Hepatic stellate cell (primary cell): ENCODE measurements at regions not wholly inside any gene's neighbourhood (a gene's known extent, or its start where the extent isn't known, plus 50 kb on each side); places are given as distances from the start of the nearest gene placed in this dataset.
"Not testable (repeated sequence)": the region's sequence is repeated elsewhere in the genome, so short reads cannot be mapped to it uniquely, and the experiment has no call there.

Experiments used
- DNase-seq: peaks from one replicate; pipeline ENCODE4 v3.0.0; 2011; ENCODE audit warnings: low spot score

DNA sequence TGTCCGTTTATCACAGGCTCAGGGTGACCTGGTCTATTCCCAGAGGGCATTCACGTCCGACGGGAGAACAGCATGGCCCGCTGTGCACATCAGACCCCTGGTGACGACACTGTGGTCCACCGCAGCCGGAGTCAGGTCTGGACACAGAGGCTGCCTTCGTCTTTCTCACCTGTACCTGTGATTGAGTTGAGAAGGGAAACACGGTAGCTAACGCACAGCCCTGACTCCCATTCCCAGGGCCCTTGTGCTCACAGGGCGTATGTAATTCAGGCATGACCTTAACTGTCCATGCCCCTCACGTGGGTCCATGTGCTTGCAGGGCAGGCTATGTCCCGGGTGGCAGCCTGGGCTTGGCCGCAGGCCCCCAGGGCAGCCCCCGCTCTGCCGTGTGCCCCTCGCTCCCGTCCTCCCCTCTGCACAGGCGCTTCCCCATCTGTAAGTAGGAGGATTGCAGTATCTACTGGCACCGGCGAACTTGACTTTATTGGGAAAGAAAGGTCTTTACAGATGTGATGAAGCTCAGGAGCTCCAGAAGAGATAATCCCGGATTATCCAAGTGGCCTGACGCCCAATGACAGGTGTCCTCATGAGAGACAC, 221.3 kb upstream of the TCERG1L start:
- no peak for DNase-seq

DNA sequence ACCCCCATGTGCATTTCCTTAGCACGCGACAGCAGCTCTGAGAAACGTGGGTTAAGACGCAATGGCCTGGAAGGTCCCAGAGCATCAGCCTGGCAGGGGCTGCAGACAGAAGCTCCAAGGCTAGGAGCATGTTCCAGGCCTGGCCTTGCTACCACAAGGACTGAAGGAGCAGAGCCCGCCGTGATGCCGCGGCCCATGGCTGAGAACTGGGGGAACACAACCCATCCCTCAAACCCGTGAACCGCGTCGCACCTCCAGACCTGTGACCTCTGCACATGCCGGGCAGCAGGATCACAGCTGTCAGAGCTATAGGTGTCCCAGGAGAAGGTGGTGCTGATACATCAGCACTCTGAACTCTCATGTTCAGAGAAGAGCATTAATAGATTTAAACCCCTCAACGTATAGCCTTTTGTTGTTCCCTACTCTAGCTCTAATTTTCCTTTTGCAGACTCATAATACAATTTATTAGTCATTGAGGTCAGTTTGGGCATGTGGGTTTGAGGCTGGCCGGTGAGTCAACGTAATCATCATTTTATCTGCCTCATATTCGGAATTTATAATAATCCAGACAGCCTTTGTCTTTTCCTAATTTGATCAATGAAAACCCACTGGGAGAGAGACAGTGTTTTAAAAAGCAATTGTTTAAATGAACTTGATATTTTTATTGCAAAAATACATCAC, 222.5 kb upstream of the TCERG1L start:
- DNase-seq = no peak

DNA sequence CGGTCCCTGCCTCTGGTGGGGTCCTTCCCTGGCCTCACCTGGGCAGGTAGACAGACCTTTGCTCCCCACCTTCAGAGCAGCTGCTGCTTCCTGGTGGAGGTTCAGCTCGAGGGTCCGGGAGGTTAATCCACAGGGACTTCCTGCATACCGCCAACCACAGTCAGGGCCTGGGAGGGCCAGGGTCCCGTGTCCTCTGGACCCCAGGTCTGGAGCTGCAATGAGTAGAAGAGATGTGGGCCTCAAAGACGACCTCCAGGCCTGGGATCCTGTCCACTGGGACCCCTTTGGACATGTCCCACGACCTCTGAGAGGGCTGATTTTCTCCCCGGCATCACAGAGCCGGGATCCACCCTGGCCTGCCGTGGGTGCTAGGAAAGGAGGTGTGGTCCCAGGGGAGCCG, 223.3 kb upstream of the TCERG1L start:
- DNase-seq = no peak

DNA sequence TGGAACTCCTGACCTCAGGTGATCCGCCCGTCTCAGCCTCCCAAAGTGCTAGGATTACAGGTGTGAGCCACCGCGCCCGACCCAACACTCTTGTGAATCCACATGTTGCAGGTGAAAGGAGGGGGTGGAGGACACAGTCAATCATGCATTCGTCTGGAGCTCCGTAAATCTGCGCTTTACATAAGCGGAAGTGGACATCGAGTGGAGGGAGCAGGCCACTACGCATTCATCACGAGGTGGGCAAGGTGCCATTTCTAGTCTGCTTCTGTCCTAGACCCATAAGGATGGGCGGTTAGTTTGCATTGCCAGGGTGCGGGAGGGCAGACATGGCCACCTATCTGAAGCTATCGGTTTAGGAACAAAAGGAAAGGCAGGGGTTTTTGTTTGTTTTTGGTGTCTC, 225.2 kb upstream of the TCERG1L start:
- DNase-seq = no peak

DNA sequence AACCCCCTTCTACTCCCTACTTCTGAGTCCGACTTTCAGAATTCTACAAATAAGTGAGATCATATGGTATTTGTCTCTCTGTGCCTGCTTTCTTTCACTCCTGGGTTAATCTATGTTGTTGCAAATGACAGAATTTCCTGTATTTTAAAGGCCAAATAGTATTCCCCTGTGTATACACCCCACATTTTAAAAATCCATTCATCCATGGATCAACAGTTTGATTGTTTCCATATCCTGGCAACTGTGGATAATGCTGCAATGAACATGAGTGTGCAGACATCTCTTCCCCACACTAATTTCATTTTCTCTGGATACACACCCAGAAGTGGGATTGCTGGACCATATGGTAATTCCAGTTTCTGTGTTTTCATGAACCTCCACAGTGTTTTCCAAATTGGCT, 225.8 kb upstream of the TCERG1L start:
- DNase-seq = no peak

DNA sequence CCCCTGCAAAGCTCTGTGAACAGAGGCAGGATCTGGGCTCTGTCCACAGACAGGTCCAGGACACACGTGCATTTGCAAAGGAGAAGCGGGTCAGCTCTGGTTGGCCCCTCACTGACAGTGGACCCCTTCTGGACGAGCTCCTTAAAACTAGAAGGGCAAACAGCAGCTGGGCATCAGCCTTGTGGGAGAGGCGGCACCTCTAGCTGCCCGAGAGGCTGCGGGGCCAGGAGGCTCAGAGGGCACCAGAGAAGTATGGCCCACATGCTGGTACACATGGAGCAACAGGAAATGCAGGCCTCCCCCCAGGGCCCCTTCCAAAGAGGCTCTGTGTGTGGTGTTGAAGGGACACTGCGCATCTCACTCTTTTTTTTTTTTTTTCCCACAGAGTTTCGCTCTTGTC, 233.0 kb upstream of the TCERG1L start:
- no peak for DNase-seq

DNA sequence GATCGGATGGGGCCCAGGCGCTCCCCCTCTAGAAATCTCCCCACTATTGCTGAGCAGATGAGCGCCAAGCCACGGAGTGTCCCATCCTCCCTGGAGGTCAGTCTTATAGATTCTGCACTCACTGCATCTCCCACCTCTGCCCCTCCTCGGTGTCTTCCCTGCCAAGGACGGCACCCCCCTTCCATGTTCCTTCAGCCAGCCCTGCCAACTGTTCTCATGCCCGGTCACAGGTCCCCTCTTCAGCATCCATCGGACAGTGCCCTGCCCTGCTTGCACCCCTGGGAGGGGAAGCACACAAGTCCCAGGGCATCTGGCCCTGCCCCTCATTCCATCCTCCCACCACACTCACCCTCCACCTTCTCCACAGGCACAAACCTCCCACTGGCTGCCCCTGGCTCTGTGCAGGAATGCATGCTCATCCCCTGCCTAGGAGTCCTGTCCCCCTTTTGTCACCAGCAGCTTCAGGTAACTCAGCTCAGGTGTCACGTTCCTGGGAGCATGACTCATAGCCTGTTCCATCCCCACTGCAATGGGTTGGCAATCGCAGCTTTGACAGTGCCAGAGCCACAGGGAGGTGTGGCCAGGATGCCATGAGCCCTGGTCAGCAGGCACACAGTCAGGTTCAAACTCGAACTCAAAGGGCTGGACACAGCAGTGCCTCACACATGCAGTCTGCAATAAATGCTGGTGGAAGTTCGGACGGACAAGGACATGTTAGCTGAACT, 234.7 kb upstream of the TCERG1L start:
- DNase-seq = no peak

DNA sequence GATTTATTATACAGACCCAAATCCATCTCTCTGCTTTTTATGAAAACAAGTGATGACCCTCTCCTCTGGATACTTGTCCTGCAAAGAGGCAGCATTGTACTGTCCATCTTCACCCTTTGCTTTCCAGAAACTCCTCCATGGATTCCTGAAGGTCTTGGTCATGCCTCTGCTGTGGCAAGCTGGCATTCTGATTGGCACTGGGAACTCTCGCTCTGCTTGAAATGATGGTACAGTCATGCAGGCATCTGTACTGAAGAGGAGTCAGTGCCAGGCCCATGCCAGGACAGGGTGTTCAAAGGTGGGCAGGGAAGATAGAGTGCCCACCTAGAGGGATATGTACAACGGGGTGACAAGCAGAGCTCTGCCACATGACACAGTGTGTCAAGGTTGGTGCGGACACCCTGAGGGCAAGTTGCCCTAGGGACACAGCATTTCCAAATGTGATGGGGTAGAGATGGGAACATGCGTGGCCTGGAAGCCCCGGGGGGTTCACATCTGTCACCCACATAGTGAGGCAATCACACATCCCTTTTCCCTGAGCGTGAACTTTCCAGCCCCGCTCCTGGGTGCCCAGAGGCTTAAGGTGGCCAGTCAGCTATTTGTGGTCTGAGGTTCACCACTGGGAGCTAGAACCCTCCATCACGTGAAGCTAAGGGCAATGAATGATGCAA, 235.7 kb upstream of the TCERG1L start:
- no peak for DNase-seq

DNA sequence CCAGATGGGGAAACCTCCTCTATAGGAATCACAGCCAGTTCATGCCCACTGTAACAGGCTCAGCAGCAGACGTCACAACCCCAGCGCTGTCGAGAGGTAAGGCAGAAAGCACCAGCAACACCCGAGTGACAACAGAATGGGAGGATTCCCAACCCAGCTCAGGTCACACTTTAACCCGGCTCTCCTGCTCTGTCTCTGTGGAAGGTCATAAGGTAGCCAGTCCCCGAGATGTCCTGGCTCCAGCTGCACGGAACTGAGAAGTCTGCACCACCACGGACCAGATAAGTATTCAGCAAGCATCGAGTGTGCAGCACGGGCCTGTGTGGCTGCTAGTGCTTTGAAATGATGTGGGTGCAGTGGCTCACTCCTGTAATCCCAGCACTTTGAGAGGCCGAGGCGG, 236.7 kb upstream of the TCERG1L start:
- DNase-seq = no peak

DNA sequence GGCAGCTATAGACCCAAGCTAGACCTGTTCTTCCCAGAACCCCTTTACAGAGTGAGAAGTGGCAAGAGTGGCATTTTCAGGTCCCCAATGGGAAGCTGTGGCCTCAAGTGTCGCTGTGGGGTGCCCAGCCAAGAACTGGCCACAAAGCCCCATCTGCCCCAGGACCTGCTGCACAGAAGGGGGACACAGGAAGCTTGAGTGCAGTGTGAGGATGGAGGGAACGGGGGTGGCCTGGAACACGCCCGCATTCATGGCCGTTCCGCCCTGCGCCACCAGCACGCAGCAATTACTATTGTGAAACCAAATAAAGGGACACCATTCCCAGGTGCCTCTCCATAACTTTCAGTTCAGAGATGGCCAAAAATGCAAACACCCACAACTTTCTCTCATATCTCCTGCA, 237.6 kb upstream of the TCERG1L start:
- DNase-seq = no peak

DNA sequence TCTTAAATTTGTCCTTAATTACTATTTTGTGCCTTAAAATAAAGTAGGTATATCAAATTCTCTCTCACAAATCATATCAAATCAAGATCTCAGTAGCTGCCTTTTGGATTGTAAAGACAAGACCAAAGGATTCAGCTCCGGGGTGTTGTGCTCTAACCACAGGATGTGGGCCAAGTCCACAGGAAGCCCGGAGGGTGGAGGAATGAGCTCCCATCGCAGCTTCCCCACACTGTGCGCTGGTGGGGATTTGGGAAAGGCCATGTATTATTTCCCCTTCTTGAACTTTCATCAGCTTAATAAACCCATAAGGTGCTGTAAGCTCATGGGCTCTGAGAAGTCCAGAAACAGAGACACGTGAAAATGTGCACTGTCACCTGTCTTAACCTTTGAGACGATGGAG, 241.6 kb upstream of the TCERG1L start:
- no peak for DNase-seq

DNA sequence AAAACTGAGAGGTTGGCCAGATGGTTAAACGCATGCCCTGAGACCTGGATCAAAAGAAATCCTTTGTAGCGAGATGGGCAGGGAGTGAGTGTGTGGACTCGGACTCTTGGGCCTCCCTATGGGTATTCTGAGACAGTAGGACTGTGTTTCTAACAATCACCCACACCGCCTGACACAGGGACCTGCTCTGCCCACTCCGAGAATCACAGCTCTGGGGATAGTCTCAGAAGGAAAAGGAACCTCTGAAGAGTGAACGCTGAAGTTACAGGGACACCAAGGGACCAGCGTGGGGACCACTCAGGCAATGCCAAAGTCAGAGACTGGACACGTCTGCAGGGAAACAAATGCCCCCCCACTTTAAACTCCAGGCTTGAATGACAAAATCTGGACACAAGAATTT, 242.1 kb upstream of the TCERG1L start:
- DNase-seq = no peak

DNA sequence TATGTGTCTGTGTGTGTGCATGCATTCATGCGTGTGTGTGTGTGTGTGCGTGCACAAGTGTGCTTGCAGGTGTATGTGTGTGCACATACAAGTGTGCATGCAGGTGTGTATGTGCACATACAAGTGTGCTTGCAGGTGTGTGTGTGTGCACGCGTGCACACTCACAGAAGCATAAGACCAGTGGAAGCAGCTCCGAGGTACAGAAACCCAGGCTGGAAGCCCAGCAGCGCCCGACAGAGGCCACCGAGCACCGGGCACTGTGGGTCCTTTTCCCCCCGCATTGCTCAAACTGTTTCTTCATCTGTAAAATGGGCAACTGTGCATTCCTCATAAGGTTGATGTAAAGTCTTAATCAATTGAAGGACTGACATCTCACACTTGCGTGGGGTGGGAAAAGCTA, 243.3 kb upstream of the TCERG1L start:
- no peak for DNase-seq

DNA sequence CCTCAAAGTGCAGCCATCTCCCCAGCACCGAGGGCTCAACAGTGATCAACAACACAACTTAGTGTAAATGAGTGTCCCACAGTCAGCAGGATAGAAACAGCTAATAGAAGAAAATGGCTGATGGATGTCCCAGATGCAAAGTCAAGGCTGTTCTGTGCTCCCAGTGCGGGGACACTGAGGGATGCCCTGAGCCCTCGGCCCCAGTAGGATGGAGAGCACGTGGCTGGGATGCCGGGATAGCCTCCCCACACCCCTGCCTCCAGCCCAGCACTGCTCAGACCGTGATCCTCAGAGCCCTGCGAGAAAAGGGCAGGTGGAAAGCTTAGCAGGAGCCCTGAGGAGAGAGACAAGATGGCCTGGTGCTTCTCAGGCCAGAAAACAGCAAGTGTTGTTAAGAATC, 243.9 kb upstream of the TCERG1L start:
- DNase-seq = no peak

DNA sequence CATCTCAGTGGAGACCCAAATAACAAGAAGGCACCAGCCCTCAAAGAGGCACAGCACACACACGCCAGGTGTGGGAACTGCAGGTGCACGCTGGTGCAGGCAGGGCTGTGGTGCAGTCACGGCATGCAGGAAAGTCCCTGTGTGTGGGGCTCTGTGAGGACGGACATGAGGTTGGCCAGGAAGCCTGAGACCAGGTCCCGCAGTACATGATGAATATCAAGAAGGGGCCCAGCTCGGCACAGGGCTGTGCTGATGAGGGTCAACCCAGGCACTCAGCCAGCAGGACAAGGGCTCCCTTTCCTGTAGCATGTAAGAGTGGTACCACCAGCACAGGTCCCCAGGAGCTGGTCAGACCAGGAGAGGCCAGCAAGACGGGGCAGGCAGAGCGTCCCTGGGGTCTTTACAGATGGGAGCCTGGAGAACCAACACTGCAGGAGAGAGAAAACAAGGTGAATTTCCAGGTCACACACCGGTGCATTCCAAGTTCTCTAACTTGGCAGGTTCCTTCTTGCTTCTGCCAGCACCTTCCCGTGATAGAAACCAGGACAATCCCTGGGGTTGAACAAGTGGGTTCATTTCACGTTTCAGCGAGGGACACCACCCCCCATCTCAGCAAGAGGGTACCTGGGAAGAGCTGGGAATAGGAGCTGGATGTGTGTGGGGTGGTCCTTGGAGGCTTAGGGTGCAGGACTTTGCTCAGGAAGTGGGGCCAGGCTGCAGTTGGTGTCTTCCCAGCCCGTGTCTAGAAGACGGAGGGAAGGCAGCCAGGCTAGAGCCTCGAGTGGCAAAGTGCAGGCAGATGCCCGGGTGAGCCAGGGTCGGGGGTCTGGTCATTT, 244.8 kb upstream of the TCERG1L start:
- DNase-seq = no peak

DNA sequence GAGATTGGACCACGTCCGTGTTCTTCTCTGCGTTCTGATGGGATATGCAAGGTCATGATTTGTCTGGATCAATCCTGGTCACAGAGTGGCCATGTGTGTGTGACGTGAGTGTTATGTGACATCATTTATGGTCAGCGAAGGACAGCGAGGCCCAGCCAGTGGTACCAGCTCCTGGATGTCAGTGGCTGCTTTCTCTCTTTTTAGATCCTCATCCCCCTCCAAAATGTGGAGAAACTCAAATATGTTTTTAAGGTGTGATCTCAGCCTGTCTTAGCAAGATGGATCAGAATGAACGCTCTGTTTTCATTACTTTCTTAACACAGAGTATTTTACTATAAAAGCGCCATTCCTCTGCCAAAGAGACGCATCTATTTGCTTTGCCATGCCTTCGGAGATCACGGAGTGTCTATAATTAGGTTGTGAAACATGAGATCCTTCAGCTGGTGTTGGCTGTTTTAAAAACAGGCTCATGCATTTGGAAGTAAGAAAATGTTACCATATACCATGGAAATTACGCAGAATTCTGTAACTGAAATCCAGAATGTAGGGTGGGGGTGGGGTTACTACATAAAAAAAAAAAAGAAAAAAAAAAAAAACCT, 245.5 kb upstream of the TCERG1L start:
- no peak for DNase-seq

DNA sequence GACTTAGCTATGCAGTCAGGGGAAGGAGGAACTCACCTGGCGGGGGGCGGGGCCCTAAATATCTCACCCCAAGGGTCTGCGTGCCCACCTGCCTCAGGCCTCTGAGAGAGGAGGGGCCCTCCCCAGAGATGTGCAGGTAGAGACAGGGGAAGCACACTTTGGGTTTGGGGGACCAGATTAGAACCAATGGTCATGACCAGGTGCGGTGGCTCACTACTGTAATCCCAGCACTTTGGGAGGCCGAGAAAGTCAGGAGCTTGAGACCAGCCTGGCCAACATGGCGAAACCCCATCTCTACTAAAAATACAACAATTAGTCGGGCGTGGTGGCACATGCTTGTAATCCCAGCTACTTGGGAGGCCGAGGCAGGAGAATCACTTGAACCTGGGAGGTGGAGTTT, 246.4 kb upstream of the TCERG1L start:
- not testable (repeated sequence) for DNase-seq

DNA sequence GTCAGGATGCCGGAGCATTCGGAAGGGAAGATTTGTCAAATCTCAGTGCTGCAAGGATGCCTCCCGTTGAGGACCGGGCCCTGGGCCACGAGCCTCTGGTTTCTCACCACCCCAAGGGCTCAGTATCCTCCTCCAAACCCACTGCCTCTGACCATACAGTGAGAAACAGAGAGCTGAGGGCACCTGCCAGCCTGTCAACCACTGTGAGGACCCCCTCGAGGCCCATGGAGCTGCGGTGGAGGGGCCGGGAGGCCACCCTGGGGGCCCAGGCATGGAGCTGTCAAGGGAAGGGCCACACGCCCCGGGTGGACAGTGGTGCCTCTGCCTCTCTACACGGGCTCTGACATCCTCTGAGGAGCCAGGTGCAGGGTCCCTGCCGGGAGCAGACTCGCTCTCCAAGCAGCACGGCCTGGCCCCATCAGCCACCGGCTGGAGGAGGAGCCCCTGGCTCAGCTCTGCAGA, 248.0 kb upstream of the TCERG1L start:
- no peak for DNase-seq

DNA sequence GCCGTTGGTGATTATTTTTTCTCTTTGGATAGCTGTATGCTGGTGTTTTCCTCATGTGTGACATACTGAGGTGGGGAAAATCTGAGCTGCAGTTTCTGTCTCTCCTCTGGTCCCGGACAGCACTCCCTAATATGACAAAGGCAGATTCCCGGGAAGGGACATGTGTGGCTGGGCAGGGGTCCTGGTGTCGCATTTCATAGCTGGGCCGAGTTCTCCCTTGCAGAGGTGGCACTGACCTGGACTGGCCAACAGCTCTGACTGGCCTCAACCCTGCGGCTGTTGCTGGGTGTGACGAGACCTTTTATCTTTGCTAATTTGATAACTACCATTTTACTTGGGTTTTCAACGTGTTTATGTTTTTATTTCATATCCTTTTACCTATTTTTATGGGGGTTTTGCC, 248.6 kb upstream of the TCERG1L start:
- no peak for DNase-seq

DNA sequence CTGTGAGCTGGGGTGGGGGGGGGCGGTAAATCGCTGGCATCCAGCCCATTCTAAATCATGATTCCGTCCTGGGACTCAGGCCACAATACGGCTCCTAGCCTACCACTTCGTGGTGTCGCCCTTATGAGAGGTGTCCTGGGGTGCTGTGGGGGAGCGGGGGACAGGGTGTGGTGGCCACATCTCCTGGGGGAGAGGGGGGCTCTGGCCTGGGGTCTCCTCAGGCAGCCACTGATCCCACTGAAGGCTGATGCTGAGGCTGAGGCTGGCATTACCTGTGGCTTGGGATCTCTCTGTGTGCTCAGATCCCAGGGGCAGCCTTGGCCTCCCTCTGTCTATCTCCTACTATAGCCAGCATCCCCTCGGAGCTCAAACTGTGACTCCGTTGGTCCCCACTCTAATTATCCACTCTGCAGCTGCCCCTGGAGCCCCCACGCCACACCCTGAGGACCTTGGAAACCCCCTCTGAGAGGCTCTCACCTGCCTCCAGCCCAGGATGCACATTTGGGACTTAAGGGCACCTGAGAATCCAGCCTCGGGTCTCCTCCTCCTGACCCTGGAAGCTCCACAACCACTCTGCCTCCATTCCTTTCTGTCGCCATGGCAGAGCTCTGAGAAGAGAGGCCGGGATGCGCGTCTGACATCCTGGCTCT, 249.3 kb upstream of the TCERG1L start:
- no peak for DNase-seq

DNA sequence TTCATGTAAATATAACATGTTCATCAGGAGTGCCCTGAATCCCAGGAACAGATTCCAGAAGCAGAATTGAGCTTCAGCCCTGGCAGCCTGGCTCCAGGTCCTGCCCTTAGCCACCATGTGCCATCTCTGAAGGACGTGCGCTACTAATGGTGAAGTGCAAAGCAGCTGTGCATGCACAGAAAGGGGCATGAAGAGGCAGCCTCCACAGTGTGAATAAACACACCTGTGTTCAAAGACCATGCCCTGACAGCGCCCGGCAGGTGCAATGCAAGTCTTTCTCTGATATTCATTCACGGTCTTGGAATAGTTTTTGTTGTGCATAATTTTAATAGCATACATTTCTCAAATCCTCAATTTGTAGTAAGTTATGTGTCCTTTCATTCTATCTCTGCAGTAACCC, 250.4 kb upstream of the TCERG1L start:
- no peak for DNase-seq
